ENCODE measurements at regions not wholly inside any gene's neighbourhood (a gene's known extent, or its start where the extent isn't known, plus 50 kb on each side); places are given as distances from the start of the nearest gene placed in this dataset.

DNA sequence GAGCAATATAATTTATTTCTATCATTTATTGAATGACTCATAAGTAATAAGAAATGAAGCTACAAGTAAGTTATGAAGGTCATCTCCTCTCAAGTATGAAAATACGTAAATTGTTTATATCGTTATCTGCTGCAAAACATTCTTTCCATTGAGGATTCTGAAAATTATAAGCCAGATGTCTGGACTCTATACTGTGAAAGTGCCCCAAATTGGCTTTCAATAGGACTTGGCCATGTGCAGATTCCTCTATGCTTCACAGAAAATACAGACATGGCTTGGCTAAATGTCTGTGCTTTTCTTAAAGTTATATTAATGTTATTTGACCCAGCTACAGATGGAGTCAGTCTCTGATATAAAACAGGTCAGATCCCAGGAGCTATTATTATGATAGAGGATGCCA is 2109.9 kb upstream of the AGA start:
- ATAC-seq (replicated peaks; ENCODE audit: extremely low read depth, poor library complexity, severe bottlenecking) (no peak), DNase-seq (ENCODE audit: low spot score in 2 of 2) (no peak)
- Mint-ChIP-seq H3K27me3 (no peaks in the 10 kb centered on the region), H3K4me1 (no peaks in the 10 kb centered on the region), H3K27ac (ENCODE audit: low read depth) (no peak overlapping the region), H3K4me3 (no peak overlapping the region), H3K36me3 (ENCODE audit: insufficient read depth) (no peaks in the 10 kb centered on the region), H3K9me3 (peaks cover 22% of the 10 kb centered on the region)

DNA sequence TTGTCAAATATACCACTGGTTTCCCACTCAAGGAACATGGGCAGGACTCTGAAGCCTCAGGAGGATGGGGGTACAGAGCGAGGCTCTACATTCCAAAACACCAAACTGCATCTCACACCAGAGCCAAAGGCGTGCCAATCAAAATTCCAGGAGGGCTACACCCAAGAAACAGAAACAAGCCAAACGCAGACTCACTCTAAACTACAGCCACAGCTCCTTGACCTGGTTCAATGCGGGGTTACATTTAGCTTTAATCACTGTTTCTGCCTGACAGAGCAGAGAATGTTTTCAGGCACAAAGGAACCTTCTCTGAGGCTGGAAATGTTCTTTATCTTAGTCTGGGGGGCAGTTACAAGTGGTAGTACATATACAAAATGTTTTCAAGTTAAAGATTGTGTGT is 2121.5 kb upstream of the AGA start:
- no peak for ATAC-seq (replicated peaks; ENCODE audit: extremely low read depth, poor library complexity, severe bottlenecking)
- Mint-ChIP-seq H3K36me3 (ENCODE audit: insufficient read depth) (no peaks in the 10 kb centered on the region), H3K27ac (ENCODE audit: low read depth) (no peak overlapping the region), H3K9me3 (peaks cover 20% of the 10 kb centered on the region), H3K27me3 (no peaks in the 10 kb centered on the region), H3K4me3 (no peak overlapping the region), H3K4me1 (no peaks in the 10 kb centered on the region)
- no peak for DNase-seq (ENCODE audit: low spot score in 2 of 2)

DNA sequence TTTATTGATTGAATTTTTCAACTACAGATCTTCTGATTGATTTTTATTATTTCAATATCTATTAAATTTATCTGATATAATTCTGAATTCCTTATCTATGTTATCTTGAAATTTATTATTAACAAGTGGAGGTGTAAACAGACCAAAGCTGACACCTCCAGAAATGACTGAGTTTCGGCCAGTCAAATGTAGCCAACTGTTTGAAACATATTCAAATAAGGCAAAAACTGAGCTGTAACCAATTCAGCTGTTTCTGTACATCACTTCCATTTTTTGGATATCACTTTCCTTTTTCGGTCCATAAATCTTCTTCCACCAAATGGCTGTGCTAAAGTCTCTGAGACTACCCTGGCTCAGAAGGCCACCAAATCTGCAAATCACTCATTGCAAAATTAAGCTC is 2127.3 kb upstream of the AGA start:
- ATAC-seq (replicated peaks; ENCODE audit: extremely low read depth, poor library complexity, severe bottlenecking) (no peak), DNase-seq (ENCODE audit: low spot score in 2 of 2) (no peak)
- no peaks in the 10 kb centered on the region for H3K27me3 Mint-ChIP-seq
- H3K36me3 Mint-ChIP-seq (ENCODE audit: insufficient read depth) = no peaks in the 10 kb centered on the region
- no peak overlapping the region for H3K27ac Mint-ChIP-seq (ENCODE audit: low read depth)
- H3K4me3 Mint-ChIP-seq = no peak overlapping the region
- H3K9me3 Mint-ChIP-seq = peaks cover 7% of the 10 kb centered on the region
- H3K4me1 Mint-ChIP-seq = no peaks in the 10 kb centered on the region

DNA sequence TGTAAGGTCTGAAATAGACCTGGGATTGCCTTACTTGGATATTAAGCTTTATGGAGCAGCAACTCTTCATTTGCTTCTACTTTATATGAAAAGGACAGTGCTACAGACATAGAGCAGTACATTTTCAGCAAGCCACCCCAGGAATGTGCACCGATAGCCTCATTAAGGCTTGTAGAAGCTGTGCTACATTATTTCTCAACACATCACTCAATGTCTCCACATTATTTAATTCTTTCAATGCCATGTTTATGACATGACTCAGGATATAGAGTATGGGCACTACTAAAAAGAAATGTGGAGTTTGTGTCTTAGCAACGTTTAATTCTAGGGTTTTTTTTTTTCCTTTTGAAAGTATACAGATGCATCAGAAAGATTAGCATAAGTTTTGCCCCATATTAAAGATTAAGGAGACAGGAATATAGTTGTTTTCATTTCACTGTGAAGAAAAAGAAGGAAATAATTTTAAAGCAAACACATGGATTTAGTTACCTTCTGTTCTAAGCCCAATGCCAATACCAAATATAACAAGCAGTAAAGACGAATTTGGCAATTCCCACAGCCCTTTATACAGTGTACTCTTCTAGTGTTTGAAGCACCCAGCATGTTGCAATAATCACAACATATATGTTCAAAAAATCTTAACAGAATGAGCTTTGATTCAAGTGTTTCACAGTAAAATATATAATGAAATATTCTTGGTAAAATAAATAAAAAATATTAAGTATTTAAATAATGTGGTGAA is 2140.1 kb upstream of the AGA start:
- no peaks in the 10 kb centered on the region for H3K4me1 Mint-ChIP-seq
- no peaks in the 10 kb centered on the region for H3K36me3 Mint-ChIP-seq (ENCODE audit: insufficient read depth)
- no peak overlapping the region for H3K4me3 Mint-ChIP-seq
- peaks cover 38% of the 10 kb centered on the region for H3K9me3 Mint-ChIP-seq
- no peaks in the 10 kb centered on the region for H3K27me3 Mint-ChIP-seq
- ATAC-seq (replicated peaks; ENCODE audit: extremely low read depth, poor library complexity, severe bottlenecking) (no peak), DNase-seq (ENCODE audit: low spot score in 2 of 2) (no peak)
- H3K27ac Mint-ChIP-seq (ENCODE audit: low read depth) = no peak overlapping the region

DNA sequence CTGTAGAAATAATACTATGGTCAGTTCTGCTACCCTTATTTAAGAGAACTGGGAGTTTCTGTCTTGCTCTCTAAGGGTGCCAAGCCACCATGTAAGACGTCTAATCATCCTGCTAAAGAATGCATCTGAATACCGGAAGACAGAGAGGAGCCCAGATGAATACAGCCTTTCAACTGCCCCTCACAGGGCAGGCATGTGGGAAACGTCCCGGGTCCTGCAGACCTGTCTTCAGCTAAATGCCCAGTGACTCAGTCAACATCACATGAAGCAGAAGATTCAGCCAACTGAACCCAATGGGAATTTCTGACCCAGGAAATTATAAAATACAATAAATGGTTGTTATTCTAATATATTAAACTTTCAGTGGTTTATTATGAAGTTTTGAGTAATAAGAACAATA is 2141.0 kb upstream of the AGA start:
- Mint-ChIP-seq H3K36me3 (ENCODE audit: insufficient read depth) (no peaks in the 10 kb centered on the region), H3K9me3 (peaks cover 36% of the 10 kb centered on the region), H3K4me3 (no peak overlapping the region), H3K4me1 (no peaks in the 10 kb centered on the region), H3K27me3 (no peaks in the 10 kb centered on the region), H3K27ac (ENCODE audit: low read depth) (no peak overlapping the region)
- ATAC-seq (replicated peaks; ENCODE audit: extremely low read depth, poor library complexity, severe bottlenecking) (no peak), DNase-seq (ENCODE audit: low spot score in 2 of 2) (no peak)

DNA sequence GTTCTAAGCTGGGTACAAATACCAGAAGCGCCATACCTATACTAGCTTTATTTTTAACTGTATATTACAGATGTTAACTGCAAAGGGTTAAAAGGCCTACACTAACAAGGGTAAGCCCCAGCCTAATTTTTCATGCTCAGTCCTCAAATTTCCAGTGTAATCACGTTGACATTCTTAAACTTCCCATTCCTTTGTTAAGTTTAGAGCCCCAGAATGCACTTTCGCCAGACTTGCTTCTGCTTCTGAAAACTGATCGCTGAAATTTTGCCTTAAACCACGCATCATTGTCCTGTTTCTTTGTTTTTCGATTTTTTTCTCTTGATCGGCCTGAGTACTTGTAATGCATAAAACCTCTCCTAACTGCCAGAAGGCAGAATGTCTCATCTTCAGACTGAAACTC is 2141.9 kb upstream of the AGA start:
- no peaks in the 10 kb centered on the region for H3K27me3 Mint-ChIP-seq
- H3K4me1 Mint-ChIP-seq = no peaks in the 10 kb centered on the region
- peaks cover 29% of the 10 kb centered on the region for H3K9me3 Mint-ChIP-seq

DNA sequence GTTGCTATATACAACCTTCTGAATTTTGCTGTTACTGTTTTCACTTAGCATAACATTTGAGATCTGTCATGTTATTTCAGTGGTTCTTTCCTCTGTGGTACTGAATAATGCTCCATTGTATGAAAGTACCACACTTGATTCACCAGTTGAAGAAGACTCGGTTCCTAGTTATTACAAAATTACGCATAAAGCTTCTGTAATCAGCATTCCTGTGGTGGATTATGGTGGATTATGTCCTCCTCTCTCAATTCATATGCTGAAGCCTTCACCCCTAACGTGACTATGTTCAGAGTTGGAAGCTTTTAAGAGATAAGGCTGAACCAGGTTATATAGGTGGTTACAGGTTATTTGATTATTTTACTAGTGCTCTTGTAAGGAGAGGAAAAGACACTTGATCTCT is 2143.5 kb upstream of the AGA start:
- no peaks in the 10 kb centered on the region for H3K27me3 Mint-ChIP-seq
- H3K36me3 Mint-ChIP-seq (ENCODE audit: insufficient read depth) = no peaks in the 10 kb centered on the region
- ATAC-seq (replicated peaks; ENCODE audit: extremely low read depth, poor library complexity, severe bottlenecking) (no peak), DNase-seq (ENCODE audit: low spot score in 2 of 2) (no peak)
- peaks cover 18% of the 10 kb centered on the region for H3K9me3 Mint-ChIP-seq
- no peak overlapping the region for H3K4me3 Mint-ChIP-seq
- H3K27ac Mint-ChIP-seq (ENCODE audit: low read depth) = no peak overlapping the region
- H3K4me1 Mint-ChIP-seq = no peaks in the 10 kb centered on the region

More for the DNA sequence above, 2141.9 kb upstream of the AGA start:
- Mint-ChIP-seq H3K27ac (ENCODE audit: low read depth) (no peak overlapping the region), H3K36me3 (ENCODE audit: insufficient read depth) (no peaks in the 10 kb centered on the region), H3K4me3 (no peak overlapping the region)
- ATAC-seq (replicated peaks; ENCODE audit: extremely low read depth, poor library complexity, severe bottlenecking) (no peak), DNase-seq (ENCODE audit: low spot score in 2 of 2) (no peak)

DNA sequence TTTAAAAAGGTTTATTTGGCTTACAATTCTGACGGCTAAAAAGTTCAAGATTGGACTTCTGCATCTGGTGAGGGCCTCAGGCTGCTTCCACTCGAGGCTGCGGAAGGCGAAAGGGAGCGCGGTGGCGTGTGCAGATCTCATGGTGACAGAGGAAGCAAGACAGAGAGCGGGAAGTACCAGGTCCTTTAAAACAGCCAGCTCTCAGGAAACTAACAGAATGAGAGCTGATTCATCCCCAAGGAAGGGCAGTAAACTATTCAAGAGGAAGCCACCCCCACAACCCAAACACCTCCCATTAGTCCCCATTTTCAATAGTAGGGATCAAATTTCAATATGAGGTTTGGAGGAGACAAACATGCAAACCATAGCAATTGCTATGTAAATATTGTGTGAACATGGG is 2144.2 kb upstream of the AGA start:
- Mint-ChIP-seq H3K27ac (ENCODE audit: low read depth) (no peak overlapping the region), H3K36me3 (ENCODE audit: insufficient read depth) (no peaks in the 10 kb centered on the region), H3K4me1 (no peaks in the 10 kb centered on the region), H3K4me3 (no peak overlapping the region), H3K27me3 (no peaks in the 10 kb centered on the region), H3K9me3 (peaks cover 17% of the 10 kb centered on the region)
- DNase-seq (ENCODE audit: low spot score in 2 of 2) = no peak
- no peak for ATAC-seq (replicated peaks; ENCODE audit: extremely low read depth, poor library complexity, severe bottlenecking)

DNA sequence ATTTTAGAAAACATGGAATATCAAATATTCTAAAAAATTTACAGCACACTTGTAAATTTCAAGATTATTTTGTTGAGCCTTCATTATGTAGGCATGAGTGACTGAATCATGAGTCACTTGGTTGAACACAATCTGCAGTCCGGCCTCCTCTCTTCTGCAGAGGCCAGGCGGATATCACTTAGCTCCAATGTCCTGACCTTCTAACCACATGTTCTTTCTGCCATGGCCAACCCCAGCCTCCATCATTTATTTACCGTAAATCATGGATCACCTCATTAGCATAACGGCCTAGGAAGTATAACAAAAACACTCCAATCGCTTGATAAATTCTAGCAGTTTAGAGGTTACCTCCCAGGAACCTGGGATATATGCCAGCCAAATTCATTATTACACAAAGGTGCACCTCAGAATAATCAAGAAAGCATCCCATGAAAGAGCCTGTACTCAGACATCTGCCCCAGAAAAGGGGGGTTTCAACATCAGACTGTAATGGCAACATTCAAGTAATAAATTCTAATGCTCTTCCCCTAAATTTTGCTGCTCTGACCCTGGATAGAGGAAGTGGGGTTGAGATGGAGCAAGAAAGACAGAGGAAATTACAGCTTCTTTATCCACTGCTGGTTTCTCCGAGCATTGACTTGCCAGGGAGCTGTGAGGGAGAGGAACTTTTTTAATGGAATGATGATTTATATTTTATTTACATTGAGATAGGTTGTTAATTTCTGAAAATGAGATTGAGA is 2153.6 kb upstream of the AGA start:
- H3K27me3 Mint-ChIP-seq = no peaks in the 10 kb centered on the region
- ATAC-seq (replicated peaks; ENCODE audit: extremely low read depth, poor library complexity, severe bottlenecking) = no peak
- H3K4me1 Mint-ChIP-seq = no peaks in the 10 kb centered on the region
- no peak for DNase-seq (ENCODE audit: low spot score in 2 of 2)
- H3K36me3 Mint-ChIP-seq (ENCODE audit: insufficient read depth) = no peaks in the 10 kb centered on the region
- no peak overlapping the region for H3K27ac Mint-ChIP-seq (ENCODE audit: low read depth)
- H3K4me3 Mint-ChIP-seq = no peak overlapping the region
- no peaks in the 10 kb centered on the region for H3K9me3 Mint-ChIP-seq

DNA sequence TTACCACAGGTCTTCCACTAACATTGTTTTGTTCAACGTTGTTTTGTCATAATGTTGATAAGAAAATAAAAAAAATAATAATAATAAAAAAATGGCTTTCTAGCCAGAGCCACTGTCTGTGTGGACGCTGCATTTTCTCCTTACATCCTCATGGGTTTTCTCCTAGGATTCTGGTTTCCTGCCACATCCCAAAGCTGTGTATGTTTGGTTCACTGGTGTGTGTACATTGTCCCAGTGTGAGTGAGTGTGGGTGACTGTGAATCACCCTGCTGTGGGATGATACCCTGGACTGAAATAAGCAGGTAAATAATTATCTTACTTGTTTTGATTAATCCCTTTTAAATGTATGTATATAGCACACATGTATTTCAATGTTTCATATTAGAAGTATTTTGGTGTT is 2154.4 kb upstream of the AGA start:
- H3K27me3 Mint-ChIP-seq = no peaks in the 10 kb centered on the region
- H3K4me1 Mint-ChIP-seq = no peaks in the 10 kb centered on the region
- H3K27ac Mint-ChIP-seq (ENCODE audit: low read depth) = no peak overlapping the region
- no peaks in the 10 kb centered on the region for H3K36me3 Mint-ChIP-seq (ENCODE audit: insufficient read depth)
- no peak overlapping the region for H3K4me3 Mint-ChIP-seq
- H3K9me3 Mint-ChIP-seq = no peaks in the 10 kb centered on the region
- ATAC-seq (replicated peaks; ENCODE audit: extremely low read depth, poor library complexity, severe bottlenecking) = no peak
- DNase-seq (ENCODE audit: low spot score in 2 of 2) = no peak

DNA sequence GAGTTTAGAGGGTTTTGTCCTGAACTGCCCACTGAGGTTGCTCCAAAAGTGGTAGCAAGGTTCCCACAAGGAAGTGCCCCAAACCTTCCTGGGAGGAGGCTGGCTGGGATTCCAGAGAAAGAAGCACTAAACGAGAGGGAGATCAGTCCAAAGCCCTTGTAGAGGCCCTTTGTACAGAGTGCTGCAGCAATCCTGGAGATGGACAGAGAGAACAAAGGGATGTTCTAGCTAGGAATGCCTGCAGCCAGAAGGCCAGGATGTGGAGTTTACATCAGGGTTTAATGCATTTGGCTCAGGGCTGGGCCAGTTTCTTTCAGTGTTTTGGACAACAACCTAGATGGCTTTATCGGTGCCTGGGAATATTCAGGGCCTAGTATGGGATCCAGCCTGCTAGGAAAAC is 2155.1 kb upstream of the AGA start:
- no peaks in the 10 kb centered on the region for H3K36me3 Mint-ChIP-seq (ENCODE audit: insufficient read depth)
- ATAC-seq (replicated peaks; ENCODE audit: extremely low read depth, poor library complexity, severe bottlenecking) = no peak
- H3K4me1 Mint-ChIP-seq = no peaks in the 10 kb centered on the region
- H3K4me3 Mint-ChIP-seq = no peak overlapping the region
- H3K27ac Mint-ChIP-seq (ENCODE audit: low read depth) = no peak overlapping the region
- H3K27me3 Mint-ChIP-seq = no peaks in the 10 kb centered on the region
- DNase-seq (ENCODE audit: low spot score in 2 of 2) = no peak
- H3K9me3 Mint-ChIP-seq = no peaks in the 10 kb centered on the region

DNA sequence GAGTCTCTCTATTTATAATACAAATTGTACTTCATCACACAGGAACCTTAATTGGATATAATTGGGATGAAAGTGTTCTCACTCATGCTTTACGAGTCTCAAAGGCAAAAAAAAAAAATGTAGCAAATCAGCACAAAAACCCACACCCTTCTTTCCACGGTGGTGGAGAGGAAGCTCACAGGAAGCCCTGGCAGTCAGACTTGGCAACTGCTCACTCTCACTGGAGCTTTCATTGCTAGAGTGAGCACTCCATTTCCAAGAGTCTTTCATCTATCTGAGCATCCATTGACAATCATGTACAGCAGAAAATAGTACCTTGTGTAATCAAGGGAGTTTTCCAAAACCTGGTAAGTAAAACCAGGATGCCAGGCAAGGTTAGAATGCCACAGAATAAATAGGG is 2159.4 kb upstream of the AGA start:
- H3K27ac Mint-ChIP-seq (ENCODE audit: low read depth) = no peak overlapping the region
- ATAC-seq (replicated peaks; ENCODE audit: extremely low read depth, poor library complexity, severe bottlenecking) (no peak), DNase-seq (ENCODE audit: low spot score in 2 of 2) (no peak)
- no peaks in the 10 kb centered on the region for H3K4me1 Mint-ChIP-seq
- H3K9me3 Mint-ChIP-seq = peaks cover 6% of the 10 kb centered on the region
- no peaks in the 10 kb centered on the region for H3K36me3 Mint-ChIP-seq (ENCODE audit: insufficient read depth)
- no peaks in the 10 kb centered on the region for H3K27me3 Mint-ChIP-seq
- no peak overlapping the region for H3K4me3 Mint-ChIP-seq

DNA sequence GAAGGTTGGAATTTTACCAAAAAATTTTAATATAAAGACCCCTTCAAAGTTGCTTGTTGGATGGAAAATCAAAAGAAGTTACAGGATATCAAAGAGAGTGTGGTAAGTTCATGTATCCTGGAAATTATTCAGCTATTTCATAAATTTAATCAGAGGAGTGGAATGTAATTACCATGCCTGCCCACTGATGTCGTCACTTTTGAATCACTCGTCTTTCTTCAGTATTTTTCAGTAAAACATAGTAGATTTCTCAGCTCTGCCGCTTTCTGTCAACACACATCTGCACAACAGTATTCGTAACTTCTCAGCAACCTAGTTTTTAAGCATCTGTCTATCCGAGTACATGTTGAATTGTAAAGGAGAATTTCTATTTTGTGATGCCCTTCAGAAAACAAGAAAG is 2163.0 kb upstream of the AGA start:
- Mint-ChIP-seq H3K27ac (ENCODE audit: low read depth) (no peak overlapping the region), H3K36me3 (ENCODE audit: insufficient read depth) (no peaks in the 10 kb centered on the region), H3K9me3 (peaks cover 18% of the 10 kb centered on the region), H3K27me3 (no peaks in the 10 kb centered on the region), H3K4me3 (no peak overlapping the region), H3K4me1 (no peaks in the 10 kb centered on the region)
- ATAC-seq (replicated peaks; ENCODE audit: extremely low read depth, poor library complexity, severe bottlenecking) = no peak
- no peak for DNase-seq (ENCODE audit: low spot score in 2 of 2)

All from central memory CD8-positive, alpha-beta T cell (primary cell).